ENCODE measurements at regions not wholly inside any gene's neighbourhood (a gene's known extent, or its start where the extent isn't known, plus 50 kb on each side); places are given as distances from the start of the nearest gene placed in this dataset.

DNA sequence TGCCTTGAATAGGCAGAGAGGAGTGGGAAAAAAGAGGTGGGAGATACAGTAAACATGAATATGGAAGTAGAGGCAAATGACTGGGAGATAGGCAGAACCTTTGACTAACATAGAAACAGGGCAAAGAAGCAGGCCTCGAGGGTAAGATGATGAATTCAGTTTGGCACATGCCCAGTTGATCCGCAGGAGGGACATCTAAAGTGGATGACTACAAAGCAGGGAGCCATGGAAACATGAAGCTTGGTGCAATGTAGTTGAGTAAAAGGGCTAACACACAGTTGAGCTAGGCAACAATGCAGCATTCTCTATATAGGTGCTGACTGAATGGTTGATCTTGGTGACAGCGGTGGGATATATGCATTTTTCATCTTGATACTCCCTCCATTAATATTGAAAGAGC lies 253.8 kb downstream of the DMRT2 start:
- Histone ChIP-seq H3K4me3 (replicated peaks in 1 of 2; ENCODE audit: low read depth in 1 of 2, low read length in 2 of 2) (no peak overlapping the region), H3K4me2 (ENCODE audit: low read length) (no peak overlapping the region), H3K9me3 (ENCODE audit: control insufficient read depth in 1 of 2, insufficient read depth in 1 of 2, low read depth in 1 of 2, low read length in 2 of 2) (peaks cover 0 to 15% of the 10 kb centered on the region in 2 experiments; a peak in 2 of 4 replicates), H3K79me2 (ENCODE audit: insufficient read depth, low read length) (no peaks in the 10 kb centered on the region), H3K36me3 (ENCODE audit: control insufficient read depth in 1 of 2, insufficient read depth in 2 of 2, low read length in 2 of 2) (no peaks in the 10 kb centered on the region), H3K9ac (ENCODE audit: low read length) (no peak overlapping the region), H2AFZ (ENCODE audit: low read depth, low read length, poor library complexity, severe bottlenecking) (no peak overlapping the region), H3K9me2 (ENCODE audit: insufficient read depth) (no peaks in the 10 kb centered on the region), H3K27me3 (ENCODE audit: insufficient read depth, low read length) (no peaks in the 10 kb centered on the region), H3K27ac (ENCODE audit: low read depth, low read length) (no peak overlapping the region), H3K4me1 (ENCODE audit: control insufficient read depth in 1 of 2, insufficient read depth in 2 of 2, low read length in 2 of 2) (no peaks in the 10 kb centered on the region), H4K20me1 (ENCODE audit: insufficient read depth) (no peaks in the 10 kb centered on the region)
- ATAC-seq: no peak
- no peak for TF ChIP-seq EGR1 (IDR thresholded peaks at IDR 0.05; ENCODE audit: low read depth)
- no peak for TF ChIP-seq SRF (IDR thresholded peaks at IDR 0.05; ENCODE audit: low read depth)
- TF ChIP-seq, protein P1, sequence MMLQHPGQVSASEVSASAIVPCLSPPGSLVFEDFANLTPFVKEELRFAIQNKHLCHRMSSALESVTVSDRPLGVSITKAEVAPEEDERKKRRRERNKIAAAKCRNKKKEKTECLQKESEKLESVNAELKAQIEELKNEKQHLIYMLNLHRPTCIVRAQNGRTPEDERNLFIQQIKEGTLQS (IDR thresholded peaks at IDR 0.05): no peak
- TF ChIP-seq ZFX (IDR thresholded peaks at IDR 0.05): no peak
- TF ChIP-seq CBX3 (IDR thresholded peaks at IDR 0.05; ENCODE audit: low read depth): no peak
- no peak for TF ChIP-seq EZH2phosphoT487 (IDR thresholded peaks at IDR 0.05; ENCODE audit: borderline replicate concordance)
- TF ChIP-seq FOSL1 (IDR thresholded peaks at IDR 0.05; ENCODE audit: low read depth): no peak
- no peak for TF ChIP-seq ELF1 (IDR thresholded peaks at IDR 0.05; ENCODE audit: borderline replicate concordance, low read depth)
- no peak for TF ChIP-seq RAD21 (IDR thresholded peaks at IDR 0.05; ENCODE audit: low read depth)
- no peak for TF ChIP-seq CEBPB (IDR thresholded peaks at IDR 0.05; ENCODE audit: low read depth)
- TF ChIP-seq TCF7L2 (IDR thresholded peaks at IDR 0.05; ENCODE audit: borderline replicate concordance, extremely low read depth, insufficient read depth, insufficient read length): no peak
- TF ChIP-seq POLR2A (IDR thresholded peaks at IDR 0.05; ENCODE audit: borderline replicate concordance, extremely low read depth, insufficient read depth, insufficient read length): no peak
- TF ChIP-seq, protein P2, sequence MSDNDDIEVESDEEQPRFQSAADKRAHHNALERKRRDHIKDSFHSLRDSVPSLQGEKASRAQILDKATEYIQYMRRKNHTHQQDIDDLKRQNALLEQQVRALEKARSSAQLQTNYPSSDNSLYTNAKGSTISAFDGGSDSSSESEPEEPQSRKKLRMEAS (IDR thresholded peaks at IDR 0.05): no peak
- TF ChIP-seq SIN3A (IDR thresholded peaks at IDR 0.05; ENCODE audit: low read depth): no peak
- no TSS peak for BruUV-seq (replicated peaks)
- POLR2A ChIA-PET: no interaction called here
- no peak for DNase-seq (ENCODE audit: low read depth, low spot score)
- CTCF ChIA-PET: no interaction called here
- intact Hi-C loops (cut with micrococcal nuclease): no loop called here
- RAD21 ChIA-PET (ENCODE audit: low non-redundant PET in 1 of 2, low total read pairs in 2 of 2, uncharacterized antibody in 2 of 2, unreplicated experiment in 2 of 2): no interaction called here

All from HCT116 (cell line).